ENCODE measurements at regions not wholly inside any gene's neighbourhood (a gene's known extent, or its start where the extent isn't known, plus 50 kb on each side); places are given as distances from the start of the nearest gene placed in this dataset.

DNA sequence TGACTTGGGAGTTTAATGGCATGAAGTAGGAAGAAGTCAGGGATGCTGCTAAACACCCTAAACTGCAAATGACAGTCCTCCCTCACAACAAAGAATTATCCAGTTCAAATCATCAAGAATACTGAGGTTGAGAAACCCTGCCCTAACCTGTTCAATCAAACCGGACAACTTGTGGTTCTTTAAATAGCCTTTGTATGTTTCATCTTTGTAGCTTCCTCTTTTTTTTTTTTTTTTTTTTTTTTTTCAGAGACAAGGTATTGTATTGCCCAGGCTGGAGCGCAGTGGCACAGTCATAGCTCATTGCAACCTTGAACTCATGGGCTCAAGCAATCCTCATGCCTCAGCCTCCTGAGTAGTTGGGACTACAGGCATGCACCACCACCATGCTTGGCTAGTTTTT, 52.5 kb upstream of the TTC29 start:
- intact Hi-C loops (cut with DNase I) = no loop called here
- ATAC-seq (no peak), DNase-seq (no peak)
- Histone ChIP-seq H3K27me3 (no peaks in the 10 kb centered on the region), H3K9me3 (no peaks in the 10 kb centered on the region), H3K4me1 (no peaks in the 10 kb centered on the region), H3K27ac (no peak overlapping the region), H3K4me3 (no peak overlapping the region), H3K36me3 (replicated peaks in 1 of 2; ENCODE audit: insufficient read depth in 1 of 2, low read depth in 2 of 2) (no peaks in the 10 kb centered on the region)
- 65 to 85% methylated on average over 2 of the region's 2 CpGs for WGBS, 2 donors
- no peak for TF ChIP-seq POLR2A (IDR thresholded peaks at IDR 0.05)
- TF ChIP-seq, protein P1, sequence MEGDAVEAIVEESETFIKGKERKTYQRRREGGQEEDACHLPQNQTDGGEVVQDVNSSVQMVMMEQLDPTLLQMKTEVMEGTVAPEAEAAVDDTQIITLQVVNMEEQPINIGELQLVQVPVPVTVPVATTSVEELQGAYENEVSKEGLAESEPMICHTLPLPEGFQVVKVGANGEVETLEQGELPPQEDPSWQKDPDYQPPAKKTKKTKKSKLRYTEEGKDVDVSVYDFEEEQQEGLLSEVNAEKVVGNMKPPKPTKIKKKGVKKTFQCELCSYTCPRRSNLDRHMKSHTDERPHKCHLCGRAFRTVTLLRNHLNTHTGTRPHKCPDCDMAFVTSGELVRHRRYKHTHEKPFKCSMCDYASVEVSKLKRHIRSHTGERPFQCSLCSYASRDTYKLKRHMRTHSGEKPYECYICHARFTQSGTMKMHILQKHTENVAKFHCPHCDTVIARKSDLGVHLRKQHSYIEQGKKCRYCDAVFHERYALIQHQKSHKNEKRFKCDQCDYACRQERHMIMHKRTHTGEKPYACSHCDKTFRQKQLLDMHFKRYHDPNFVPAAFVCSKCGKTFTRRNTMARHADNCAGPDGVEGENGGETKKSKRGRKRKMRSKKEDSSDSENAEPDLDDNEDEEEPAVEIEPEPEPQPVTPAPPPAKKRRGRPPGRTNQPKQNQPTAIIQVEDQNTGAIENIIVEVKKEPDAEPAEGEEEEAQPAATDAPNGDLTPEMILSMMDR (IDR thresholded peaks at IDR 0.05) = no peak

DNA sequence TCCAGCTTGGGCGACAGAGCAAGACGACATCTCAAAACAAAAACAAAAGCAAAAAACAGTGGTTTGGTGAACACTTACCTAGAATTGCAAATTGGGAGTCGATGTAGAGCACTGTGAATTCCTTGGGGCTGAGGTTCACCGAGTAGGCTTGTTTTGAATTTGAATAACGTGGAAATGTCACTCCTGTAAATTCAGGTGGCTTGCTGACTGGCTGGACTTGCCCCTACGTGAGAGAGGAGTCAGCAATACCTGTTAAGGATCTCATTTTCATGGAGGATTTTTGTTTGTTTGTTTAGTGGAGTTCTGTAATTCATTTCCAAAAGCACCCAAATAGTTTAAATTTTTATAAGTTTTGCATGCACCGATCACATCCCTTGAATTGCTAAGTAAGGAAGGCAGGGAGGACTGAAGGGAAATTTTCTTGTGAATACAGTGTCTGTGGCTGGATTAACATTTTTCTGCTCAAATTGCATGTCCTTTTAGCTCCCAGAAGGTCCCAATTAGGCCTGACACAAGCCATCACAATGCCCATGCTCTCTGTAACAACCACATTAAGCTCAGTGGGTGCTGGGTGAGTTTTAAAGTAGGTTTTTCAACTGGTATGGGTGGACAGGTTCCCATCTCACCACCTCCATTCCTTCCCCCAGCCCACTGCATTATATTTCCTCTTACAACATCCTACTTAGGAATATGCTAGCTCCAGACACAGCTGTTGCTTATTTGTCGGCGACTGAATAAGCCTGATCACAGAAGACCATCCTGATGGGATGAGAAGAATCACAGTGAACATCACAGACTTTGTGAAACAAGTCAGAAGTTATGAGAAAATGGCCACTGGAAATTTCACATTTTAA, 58.5 kb upstream of the TTC29 start:
- H3K4me3 ChIP-seq = no peak overlapping the region
- intact Hi-C loops (cut with DNase I) = no loop called here
- no peak overlapping the region for H3K27ac ChIP-seq
- WGBS, 2 donors = 57 to 66% methylated on average over 9 of the region's 9 CpGs
- TF ChIP-seq POLR2A (IDR thresholded peaks at IDR 0.05) = no peak
- TF ChIP-seq, protein P1 (IDR thresholded peaks at IDR 0.05) = no peak
- H3K36me3 ChIP-seq (replicated peaks in 1 of 2; ENCODE audit: insufficient read depth in 1 of 2, low read depth in 2 of 2) = no peaks in the 10 kb centered on the region
- ATAC-seq = no peak
- H3K9me3 ChIP-seq = no peaks in the 10 kb centered on the region
- no peak for DNase-seq
- H3K4me1 ChIP-seq = no peaks in the 10 kb centered on the region
- H3K27me3 ChIP-seq = no peaks in the 10 kb centered on the region

DNA sequence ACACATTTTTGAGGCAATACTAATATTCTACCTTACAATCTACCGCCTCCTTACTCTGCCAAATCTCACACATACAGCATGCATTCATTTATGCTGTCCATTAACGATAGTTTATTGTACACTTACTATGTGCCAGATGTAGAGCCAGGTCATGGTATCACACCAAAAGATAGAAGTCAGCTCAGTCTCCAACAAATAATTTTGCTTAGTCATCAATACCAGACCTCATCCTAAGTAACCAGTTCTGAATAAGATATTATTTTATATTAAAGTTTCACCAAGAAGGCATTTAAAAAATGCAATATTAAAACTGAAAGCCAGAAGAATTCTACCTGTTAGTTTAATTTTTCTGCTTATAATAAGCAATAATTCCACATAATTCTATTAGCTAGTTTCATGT, 60.6 kb upstream of the TTC29 start:
- TF ChIP-seq POLR2A (IDR thresholded peaks at IDR 0.05) = no peak
- TF ChIP-seq, protein P1 (IDR thresholded peaks at IDR 0.05) = no peak
- no peak overlapping the region for H3K27ac ChIP-seq
- no peaks in the 10 kb centered on the region for H3K4me1 ChIP-seq
- H3K4me3 ChIP-seq = no peak overlapping the region
- no peak for ATAC-seq
- intact Hi-C loops (cut with DNase I) = no loop called here
- H3K9me3 ChIP-seq = no peaks in the 10 kb centered on the region
- no peaks in the 10 kb centered on the region for H3K27me3 ChIP-seq
- H3K36me3 ChIP-seq (replicated peaks in 1 of 2; ENCODE audit: insufficient read depth in 1 of 2, low read depth in 2 of 2) = no peaks in the 10 kb centered on the region
- DNase-seq = no peak
- 87 to 88% methylated on average over 2 of the region's 2 CpGs for WGBS, 2 donors

DNA sequence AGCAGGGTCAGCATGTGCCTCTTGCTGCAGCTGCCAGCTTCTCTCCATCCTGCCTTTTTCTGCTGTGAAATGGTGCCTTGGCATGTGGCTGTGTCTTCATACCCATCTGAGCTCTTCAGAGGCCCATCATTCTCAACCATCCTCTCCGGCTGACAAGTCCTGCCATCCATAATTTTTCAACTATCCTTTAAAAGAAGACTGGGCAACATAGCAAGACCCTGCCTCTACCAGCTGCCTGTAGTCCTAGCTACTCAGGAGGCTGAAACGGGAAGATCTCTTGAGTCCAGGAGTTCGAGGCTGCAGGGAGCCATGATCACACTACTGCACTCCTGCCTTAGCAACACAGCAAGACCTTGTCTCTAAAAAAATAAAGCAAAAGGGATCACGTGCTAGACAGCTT, 64.2 kb upstream of the TTC29 start:
- intact Hi-C loops (cut with DNase I) = no loop called here
- Histone ChIP-seq H3K27ac (no peak overlapping the region), H3K4me3 (no peak overlapping the region), H3K9me3 (no peaks in the 10 kb centered on the region), H3K36me3 (replicated peaks in 1 of 2; ENCODE audit: insufficient read depth in 1 of 2, low read depth in 2 of 2) (no peaks in the 10 kb centered on the region), H3K27me3 (no peaks in the 10 kb centered on the region), H3K4me1 (no peaks in the 10 kb centered on the region)
- ATAC-seq = no peak
- 59 to 65% methylated on average over 4 of the region's 4 CpGs for WGBS, 2 donors
- DNase-seq = no peak
- TF ChIP-seq POLR2A (IDR thresholded peaks at IDR 0.05) = no peak
- TF ChIP-seq, protein P1 (IDR thresholded peaks at IDR 0.05) = no peak

DNA sequence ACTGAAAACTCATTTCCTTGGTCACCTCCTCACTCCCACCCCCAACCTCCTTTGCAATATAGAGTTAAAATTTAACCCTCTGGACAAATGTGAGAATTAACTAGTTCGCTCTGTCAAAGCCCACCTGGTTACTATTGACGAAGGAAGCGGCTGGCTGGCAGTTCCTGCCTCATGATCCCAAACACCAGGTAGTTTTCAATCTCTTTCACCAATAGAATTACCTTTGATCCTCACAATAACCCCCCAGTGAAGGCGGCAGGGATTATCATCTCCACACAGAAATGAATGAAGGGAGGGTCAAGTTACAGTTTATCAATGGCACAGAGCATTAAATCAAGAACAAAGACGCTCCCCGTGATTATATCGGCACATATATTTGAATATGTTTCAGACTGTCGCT, 65.7 kb upstream of the TTC29 start:
- H3K4me1 ChIP-seq = no peaks in the 10 kb centered on the region
- H3K27me3 ChIP-seq = no peaks in the 10 kb centered on the region
- no peak for DNase-seq
- TF ChIP-seq POLR2A (IDR thresholded peaks at IDR 0.05) = no peak
- TF ChIP-seq, protein P1 (IDR thresholded peaks at IDR 0.05) = no peak
- ATAC-seq = no peak
- 28 to 32% methylated on average over 8 of the region's 8 CpGs for WGBS, 2 donors
- H3K27ac ChIP-seq = no peak overlapping the region
- H3K9me3 ChIP-seq = no peaks in the 10 kb centered on the region
- intact Hi-C loops (cut with DNase I) = no loop called here
- no peaks in the 10 kb centered on the region for H3K36me3 ChIP-seq (replicated peaks in 1 of 2; ENCODE audit: insufficient read depth in 1 of 2, low read depth in 2 of 2)
- H3K4me3 ChIP-seq = no peak overlapping the region
